ENCODE measurements at regions not wholly inside any gene's neighbourhood (a gene's known extent, or its start where the extent isn't known, plus 50 kb on each side); places are given as distances from the start of the nearest gene placed in this dataset.
"Not testable (repeated sequence)": the region's sequence is repeated elsewhere in the genome, so short reads cannot be mapped to it uniquely, and the experiment has no call there.

DNA sequence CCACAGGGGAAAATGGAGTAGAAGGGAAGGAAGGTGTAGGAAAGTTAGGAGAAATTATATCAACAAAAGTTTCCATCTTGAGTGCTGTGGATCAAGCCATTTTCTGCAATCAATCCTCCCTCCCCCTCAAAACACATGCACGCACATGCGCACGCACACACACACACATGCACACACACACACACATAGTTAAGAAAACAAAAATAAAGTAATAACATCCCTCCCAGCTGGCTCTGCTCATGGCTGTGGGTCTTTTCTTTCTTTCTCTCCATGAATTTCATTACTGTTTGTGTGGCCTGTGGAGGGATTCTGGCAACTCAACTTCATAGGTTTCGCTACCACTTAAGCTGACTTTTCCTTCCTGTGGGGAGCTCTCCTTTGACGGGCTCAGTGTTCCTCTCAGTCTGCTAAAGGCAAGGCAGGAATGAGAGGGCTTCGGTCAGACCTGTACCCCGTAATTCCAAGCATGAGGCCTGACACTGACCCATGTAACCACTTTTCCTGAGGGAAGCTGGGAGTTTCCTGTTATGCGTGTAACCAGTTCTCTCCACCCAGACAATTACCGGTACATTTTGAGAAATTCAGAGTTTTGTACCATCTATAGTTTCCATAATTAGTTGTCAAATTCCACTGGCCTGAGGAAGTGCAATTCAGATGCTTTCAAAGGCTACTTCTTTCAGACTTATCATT lies 79.8 kb downstream of the ZNF92 start:
- no peak for DNase-seq (ENCODE audit: low read depth)

DNA sequence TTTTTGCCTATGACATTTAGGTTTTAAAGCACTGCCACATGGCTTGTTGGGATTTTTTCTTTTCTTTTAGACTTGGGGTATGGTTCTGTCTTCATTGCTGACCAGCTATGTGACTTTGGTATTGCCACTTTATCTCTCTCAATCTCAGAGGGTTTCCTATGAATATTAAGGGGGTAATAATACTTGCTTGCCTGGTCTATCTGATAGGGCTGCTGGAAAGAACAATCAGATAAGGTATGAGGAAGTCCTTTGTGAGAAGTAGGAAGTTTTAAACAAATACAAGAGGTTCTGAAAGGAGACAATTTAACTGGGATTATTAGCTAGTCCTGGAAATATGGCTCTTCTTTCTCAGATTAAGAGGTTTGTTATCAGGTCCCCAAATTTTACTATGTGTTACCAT lies 80.8 kb downstream of the ZNF92 start:
- no peak for DNase-seq (ENCODE audit: low read depth)

- not testable (repeated sequence) for DNase-seq (ENCODE audit: low read depth)
Measured at GRCh38 chr7:65455050-65455449, 81.4 kb downstream of the ZNF92 start.

GRCh38 chr7:65457705-65458104 lies 84.0 kb downstream of the ZNF92 start:
- DNase-seq (ENCODE audit: low read depth), result no peak

DNA sequence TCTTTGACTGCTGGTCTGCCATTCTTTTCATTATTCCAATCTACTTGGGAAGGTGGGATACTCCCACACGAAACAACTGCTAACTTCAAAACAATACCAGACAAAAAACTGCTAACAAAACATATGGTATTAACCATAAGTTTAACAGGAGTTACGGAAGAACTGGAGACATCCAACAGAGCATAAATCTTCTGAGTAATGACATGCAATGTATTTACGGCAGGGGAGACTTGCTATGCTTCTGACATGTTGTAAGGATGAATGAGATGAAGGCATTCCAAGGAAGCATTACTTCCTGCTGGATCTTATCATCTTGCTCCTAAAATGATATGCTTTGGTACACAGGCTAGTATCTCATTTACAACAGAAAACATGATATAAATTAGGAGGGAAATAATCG lies 85.8 kb downstream of the ZNF92 start:
- no peak for DNase-seq (ENCODE audit: low read depth)

GRCh38 chr7:65462148-65462716 lies 88.6 kb downstream of the ZNF92 start:
- DNase-seq (ENCODE audit: low read depth), result no peak

DNA sequence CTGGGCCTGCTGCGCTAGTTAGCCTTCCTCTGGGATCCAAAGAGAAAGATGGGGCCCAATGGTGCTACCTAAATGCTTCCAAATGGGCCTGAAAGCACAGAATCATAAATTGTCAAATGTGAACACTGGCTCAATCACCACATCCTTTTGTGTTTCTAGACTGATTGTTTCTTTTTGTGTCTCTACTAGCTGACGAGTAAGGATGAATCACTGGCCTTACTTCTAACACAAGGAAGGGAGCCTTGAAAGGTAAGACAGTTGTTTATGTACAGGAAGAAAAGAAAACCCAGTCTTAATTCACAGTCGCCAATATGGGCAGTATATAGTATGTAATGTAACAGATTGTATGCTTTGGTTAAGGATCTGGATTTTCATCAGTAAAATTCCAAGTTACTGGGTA lies 89.5 kb downstream of the ZNF92 start:
- no peak for DNase-seq (ENCODE audit: low read depth)

DNA sequence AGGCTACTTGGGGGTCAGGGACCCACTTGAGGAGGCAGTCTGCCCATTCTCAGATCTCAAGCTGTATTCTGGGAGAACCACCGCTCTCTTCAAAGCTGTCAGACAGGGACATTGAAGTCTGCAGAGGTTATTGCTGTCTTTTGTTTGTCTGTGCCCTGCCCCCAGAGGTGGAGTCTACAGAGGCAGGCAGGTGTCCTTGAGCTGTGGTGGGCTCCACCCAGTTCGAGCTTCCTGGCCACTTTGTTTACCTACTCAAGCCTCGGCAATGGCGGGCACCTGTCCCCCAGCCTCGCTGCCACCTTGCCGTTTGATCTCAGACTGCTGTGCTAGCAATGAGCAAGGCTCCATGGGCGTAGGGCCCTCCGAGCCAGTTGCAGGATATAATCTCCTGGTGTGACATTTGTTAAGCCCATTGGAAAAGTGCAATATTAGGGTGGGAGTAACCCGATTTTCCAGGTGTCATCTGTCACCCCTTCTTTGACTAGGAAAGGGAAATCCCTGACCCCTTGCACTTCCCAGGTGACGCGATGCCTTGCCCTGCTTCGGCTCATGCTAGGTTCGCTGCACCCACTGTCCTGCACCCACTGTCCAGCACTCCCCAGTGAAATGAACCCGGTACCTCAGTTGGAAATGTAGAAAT lies 96.4 kb downstream of the ZNF92 start:
- DNase-seq (ENCODE audit: low read depth), result not testable (repeated sequence)

- DNase-seq (ENCODE audit: low read depth), result no peak
Measured at GRCh38 chr7:65471587-65471986, 97.9 kb downstream of the ZNF92 start.

- DNase-seq (ENCODE audit: low read depth), result no peak
Measured at GRCh38 chr7:65475040-65475726, 101.5 kb downstream of the ZNF92 start.

DNA sequence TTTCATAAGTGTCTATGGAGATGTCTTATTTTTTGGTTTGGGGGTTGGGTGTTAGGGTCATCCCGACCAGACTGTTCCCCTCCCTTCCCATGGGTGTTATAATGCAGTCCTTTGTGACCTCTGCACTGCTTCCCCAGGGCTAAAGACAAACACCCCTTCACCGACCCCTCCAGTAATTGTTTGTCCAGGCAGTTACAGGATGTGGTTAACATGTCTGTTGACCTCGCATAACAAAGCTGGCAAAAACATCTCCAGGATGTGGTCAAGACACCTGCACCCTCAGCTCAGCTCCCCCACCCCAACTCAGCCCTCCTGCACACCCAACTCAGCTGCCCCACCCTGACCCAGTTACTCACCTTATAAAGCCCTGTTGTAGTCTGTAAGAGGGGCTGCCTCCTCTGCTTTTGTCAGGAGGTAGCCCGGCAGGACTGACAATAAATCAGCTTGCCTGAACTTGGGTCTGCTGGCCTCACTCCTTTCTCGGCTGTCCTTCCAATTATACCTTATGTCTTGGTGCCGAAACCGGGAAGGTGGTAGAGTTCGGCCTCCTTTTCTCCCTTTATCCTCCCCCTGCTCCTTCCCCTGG lies 102.2 kb downstream of the ZNF92 start:
- DNase-seq (ENCODE audit: low read depth), result no peak

- no peak for DNase-seq (ENCODE audit: low read depth)
Measured at GRCh38 chr7:65477326-65477725, 103.7 kb downstream of the ZNF92 start.

DNA sequence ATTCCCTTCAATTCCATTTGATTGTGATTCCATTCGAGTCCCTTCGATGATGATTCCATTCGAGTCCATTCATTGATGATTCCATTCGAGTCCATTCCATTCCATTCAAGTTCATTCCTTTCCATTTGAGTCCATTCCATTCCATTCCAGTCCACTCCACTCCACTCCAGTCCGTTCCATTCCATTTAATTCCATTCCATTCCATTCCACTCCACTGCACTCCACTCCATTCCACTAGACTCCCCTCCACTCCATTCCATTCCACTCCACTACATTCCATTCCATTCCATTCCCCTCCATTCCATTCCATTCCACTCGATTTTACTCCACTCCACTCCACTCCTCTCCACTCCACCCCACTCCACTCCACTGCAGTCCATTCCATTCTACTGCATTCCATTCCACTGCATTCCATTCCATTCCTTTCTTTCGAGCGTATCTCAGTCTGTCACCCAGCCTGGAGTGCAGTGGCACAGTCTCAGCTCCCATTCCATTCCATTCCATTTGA lies 115.7 kb downstream of the ZNF92 start:
- DNase-seq (ENCODE audit: low read depth), result no peak

GRCh38 chr7:65496697-65497096 lies 123.0 kb downstream of the ZNF92 start:
- DNase-seq (ENCODE audit: low read depth), result not testable (repeated sequence)

- no peak for DNase-seq (ENCODE audit: low read depth)
Measured at GRCh38 chr7:65503434-65504152, 129.9 kb downstream of the ZNF92 start.

DNA sequence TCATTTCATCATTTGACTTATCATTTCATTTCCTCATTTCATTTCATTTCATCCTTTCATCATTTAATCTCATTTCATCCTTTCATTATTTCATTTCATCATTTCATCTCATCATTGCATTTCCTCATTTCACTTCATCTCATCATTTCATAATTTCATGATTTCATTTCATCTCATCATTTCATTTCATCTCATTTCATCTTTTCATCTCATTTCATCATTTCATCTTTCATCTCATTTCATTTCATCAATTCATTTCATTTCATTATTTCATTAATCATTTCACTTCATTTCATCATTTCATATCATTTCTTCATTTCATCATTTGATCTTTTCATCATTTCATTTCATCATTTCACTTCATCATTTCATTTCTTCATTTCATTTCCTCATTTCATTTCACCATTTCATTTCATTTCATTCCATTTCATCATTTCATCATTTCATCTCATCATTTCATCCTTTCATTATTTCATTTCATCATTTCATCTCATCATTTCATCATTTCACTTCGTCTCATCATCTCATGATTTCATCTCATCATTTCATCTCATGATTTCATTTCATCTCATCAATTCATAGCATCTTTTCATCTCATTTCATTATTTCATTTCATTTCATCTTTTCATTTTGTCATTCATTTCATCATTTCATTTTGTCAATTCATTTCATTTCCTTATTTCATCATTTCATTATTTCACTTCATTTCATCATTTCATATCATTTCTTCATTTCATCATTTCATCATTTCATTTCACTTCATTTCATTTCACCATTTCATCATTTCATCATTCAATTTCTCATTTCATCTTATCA lies 131.1 kb downstream of the ZNF92 start:
- DNase-seq (ENCODE audit: low read depth), result not testable (repeated sequence)

- not testable (repeated sequence) for DNase-seq (ENCODE audit: low read depth)
Measured at GRCh38 chr7:65505320-65505633, 131.6 kb downstream of the ZNF92 start.

DNA sequence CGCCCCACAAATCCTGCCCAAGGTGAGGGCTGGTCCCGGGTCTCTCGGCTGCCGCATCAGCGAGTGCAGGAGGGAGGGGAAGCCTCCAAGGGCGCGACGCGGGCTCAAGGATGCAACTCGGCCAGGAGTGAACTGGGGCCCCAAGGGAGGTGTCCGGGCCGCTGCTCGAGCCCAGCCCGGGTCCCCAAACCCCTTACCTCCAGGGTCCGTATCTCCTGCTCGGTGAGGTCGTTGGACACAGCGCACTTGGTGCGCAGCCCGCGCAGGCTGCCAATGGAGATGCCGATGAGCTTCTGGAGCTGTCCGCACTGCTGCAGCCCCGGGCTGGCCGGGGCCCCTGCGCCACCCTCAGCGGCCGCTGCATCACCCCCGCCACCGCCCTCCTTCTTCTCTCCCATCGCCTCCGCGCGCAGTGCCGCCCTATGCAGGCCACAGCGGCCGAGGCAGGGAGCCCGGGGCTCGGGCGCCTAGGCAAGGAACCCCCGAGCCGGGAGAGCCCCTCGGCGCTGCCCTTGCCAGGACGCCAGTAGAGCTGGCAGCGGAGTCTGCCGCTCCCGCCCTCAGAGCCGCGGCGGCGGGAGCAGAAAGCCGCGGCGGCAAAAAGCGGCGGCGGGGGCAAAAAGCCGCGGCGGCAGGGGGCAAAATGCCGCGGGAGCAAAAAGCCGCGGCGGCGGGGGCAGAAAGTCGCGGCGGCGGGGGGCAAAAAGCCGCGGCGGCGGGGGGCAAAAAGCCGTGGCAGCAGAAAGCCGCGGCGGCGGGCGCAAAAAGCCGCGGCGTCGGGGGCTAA lies 135.1 kb downstream of the ZNF92 start:
- DNase-seq (ENCODE audit: low read depth), result not testable (repeated sequence)

DNA sequence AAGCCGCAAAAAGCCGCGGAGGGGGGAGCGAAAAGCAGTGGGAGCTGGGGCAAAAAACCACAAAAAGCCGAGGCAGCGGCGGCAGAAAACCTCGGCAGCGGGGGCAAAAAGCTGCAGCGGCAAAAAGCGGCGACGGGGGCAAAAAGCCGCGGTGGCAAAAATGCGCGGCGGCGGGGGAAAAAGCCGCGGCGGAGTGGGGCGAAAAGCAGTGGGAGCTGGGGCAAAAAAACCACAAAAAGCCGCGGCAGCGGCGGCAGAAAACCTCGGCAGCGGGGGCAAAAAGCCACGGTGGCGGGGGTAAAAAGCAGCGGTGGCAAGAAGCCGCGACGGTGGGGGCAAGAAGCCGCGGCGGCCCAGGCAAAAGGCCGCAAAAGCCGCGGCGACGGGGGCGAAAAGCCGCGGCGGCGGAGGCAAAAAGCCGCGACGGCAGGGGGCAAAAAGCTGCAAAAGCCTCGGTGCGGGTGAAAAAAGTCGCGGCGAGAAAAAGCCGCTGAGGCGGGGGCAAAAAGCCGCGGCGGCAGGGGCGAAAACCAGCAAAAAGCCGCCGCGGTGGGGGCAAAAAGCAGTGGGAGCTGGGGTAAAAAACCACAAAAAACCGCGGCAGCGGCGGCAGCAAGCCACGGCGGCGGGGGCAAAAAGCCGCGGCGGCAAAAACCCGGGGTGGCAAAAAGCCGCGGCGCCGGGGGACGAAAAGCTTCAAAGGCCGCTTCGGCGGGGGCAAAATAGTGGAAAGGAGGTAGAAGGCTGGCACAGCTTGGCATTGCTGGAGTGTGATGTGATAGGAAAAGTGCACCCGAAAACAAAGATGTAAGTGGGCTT lies 135.9 kb downstream of the ZNF92 start:
- no peak for DNase-seq (ENCODE audit: low read depth)
